ENCODE measurements at regions not wholly inside any gene's neighbourhood (a gene's known extent, or its start where the extent isn't known, plus 50 kb on each side); places are given as distances from the start of the nearest gene placed in this dataset.

GRCh38 chr1:10862743-10863335 lies 66.4 kb upstream of the CASZ1 start:
- no peaks in the 10 kb centered on the region for H3K36me3 ChIP-seq (ENCODE audit: control insufficient read depth, insufficient read depth, low read length)
- ATAC-seq (ENCODE audit: low read depth in 2 of 2) (no peak), DNase-seq (no peak)
- Mint-ChIP-seq H3K9me3 (no peaks in the 10 kb centered on the region), H3K27me3 (peaks cover 53% of the 10 kb centered on the region), H3K27ac (no peak overlapping the region), H3K4me3 (no peak overlapping the region), H3K36me3 (no peaks in the 10 kb centered on the region), H3K4me1 (peaks cover 0 to 22% (median 10%) of the 10 kb centered on the region in 4 donors)
- H3K27me3 ChIP-seq (ENCODE audit: control insufficient read depth, insufficient read depth, low read length): peaks cover 4% of the 10 kb centered on the region
- H3K27ac ChIP-seq (ENCODE audit: insufficient read depth, low read length, poor library complexity, severe bottlenecking): no peak overlapping the region
- no peak overlapping the region for H3K4me3 ChIP-seq (ENCODE audit: low read depth, low read length)
- H3K4me1 ChIP-seq (ENCODE audit: control insufficient read depth, insufficient read depth, low read length, poor library complexity, severe bottlenecking): peaks cover 11% of the 10 kb centered on the region
- no peaks in the 10 kb centered on the region for H3K9me3 ChIP-seq (ENCODE audit: control insufficient read depth in 2 of 2, low read length in 2 of 2)

GRCh38 chr1:10863886-10864285 lies 67.4 kb upstream of the CASZ1 start:
- H3K4me3 ChIP-seq (ENCODE audit: low read depth, low read length): no peak overlapping the region
- H3K36me3 ChIP-seq (ENCODE audit: control insufficient read depth, insufficient read depth, low read length): no peaks in the 10 kb centered on the region
- no peak for DNase-seq
- Mint-ChIP-seq H3K4me3 (peak overlapping the region in 1 of 4 donors; percentile 32), H3K4me1 (peaks cover 0 to 25% (median 11%) of the 10 kb centered on the region in 4 donors), H3K27me3 (peaks cover 61% of the 10 kb centered on the region), H3K9me3 (no peaks in the 10 kb centered on the region), H3K36me3 (no peaks in the 10 kb centered on the region), H3K27ac (no peak overlapping the region)
- peaks cover 11% of the 10 kb centered on the region for H3K4me1 ChIP-seq (ENCODE audit: control insufficient read depth, insufficient read depth, low read length, poor library complexity, severe bottlenecking)
- peaks cover 9% of the 10 kb centered on the region for H3K27me3 ChIP-seq (ENCODE audit: control insufficient read depth, insufficient read depth, low read length)
- ATAC-seq (ENCODE audit: low read depth in 2 of 2): no peak
- H3K27ac ChIP-seq (ENCODE audit: insufficient read depth, low read length, poor library complexity, severe bottlenecking): no peak overlapping the region
- no peaks in the 10 kb centered on the region for H3K9me3 ChIP-seq (ENCODE audit: control insufficient read depth in 2 of 2, low read length in 2 of 2)

- no peaks in the 10 kb centered on the region for H3K36me3 ChIP-seq (ENCODE audit: control insufficient read depth, insufficient read depth, low read length)
- Mint-ChIP-seq H3K4me3 (no peak overlapping the region), H3K27ac (no peak overlapping the region), H3K9me3 (no peaks in the 10 kb centered on the region), H3K27me3 (peaks cover 65% of the 10 kb centered on the region), H3K36me3 (no peaks in the 10 kb centered on the region), H3K4me1 (peaks cover 0 to 25% (median 11%) of the 10 kb centered on the region in 4 donors)
- no peak overlapping the region for H3K4me3 ChIP-seq (ENCODE audit: low read depth, low read length)
- DNase-seq (no peak), ATAC-seq (ENCODE audit: low read depth in 2 of 2) (no peak)
- H3K9me3 ChIP-seq (ENCODE audit: control insufficient read depth in 2 of 2, low read length in 2 of 2): no peaks in the 10 kb centered on the region
- H3K4me1 ChIP-seq (ENCODE audit: control insufficient read depth, insufficient read depth, low read length, poor library complexity, severe bottlenecking): peaks cover 11% of the 10 kb centered on the region
- H3K27ac ChIP-seq (ENCODE audit: insufficient read depth, low read length, poor library complexity, severe bottlenecking): no peak overlapping the region
- H3K27me3 ChIP-seq (ENCODE audit: control insufficient read depth, insufficient read depth, low read length): peaks cover 11% of the 10 kb centered on the region
These were observed 68.3 kb upstream of the CASZ1 start for GRCh38 chr1:10864776-10865175.

- no peak overlapping the region for H3K27ac ChIP-seq (ENCODE audit: insufficient read depth, low read length, poor library complexity, severe bottlenecking)
- H3K9me3 Mint-ChIP-seq: no peaks in the 10 kb centered on the region
These were observed 69.3 kb upstream of the CASZ1 start for GRCh38 chr1:10865518-10866320.

GRCh38 chr1:10866321-10867093 lies 70.1 kb upstream of the CASZ1 start:
- no peak overlapping the region for H3K27ac Mint-ChIP-seq
- no peaks in the 10 kb centered on the region for H3K36me3 Mint-ChIP-seq

More at GRCh38 chr1:10865518-10866320, 69.3 kb upstream of the CASZ1 start:
- no peak for ATAC-seq (ENCODE audit: low read depth in 2 of 2)
- no peaks in the 10 kb centered on the region for H3K9me3 ChIP-seq (ENCODE audit: control insufficient read depth in 2 of 2, low read length in 2 of 2)
- peaks cover 0 to 25% (median 8%) of the 10 kb centered on the region in 4 donors for H3K4me1 Mint-ChIP-seq
- peaks cover 66% of the 10 kb centered on the region for H3K27me3 Mint-ChIP-seq
- H3K4me1 ChIP-seq (ENCODE audit: control insufficient read depth, insufficient read depth, low read length, poor library complexity, severe bottlenecking): peaks cover 11% of the 10 kb centered on the region
- H3K36me3 Mint-ChIP-seq: no peaks in the 10 kb centered on the region
- peak overlapping the region in 3 of 4 donors; percentile 39 to 65 (median 47) for H3K4me3 Mint-ChIP-seq
- H3K36me3 ChIP-seq (ENCODE audit: control insufficient read depth, insufficient read depth, low read length): no peaks in the 10 kb centered on the region
- peaks cover 11% of the 10 kb centered on the region for H3K27me3 ChIP-seq (ENCODE audit: control insufficient read depth, insufficient read depth, low read length)
- H3K27ac Mint-ChIP-seq: no peak overlapping the region
- no peak overlapping the region for H3K4me3 ChIP-seq (ENCODE audit: low read depth, low read length)
- no peak for DNase-seq

GRCh38 chr1:10867138-10867721 lies 70.8 kb upstream of the CASZ1 start:
- peak; percentile 71 to 72 for ATAC-seq (ENCODE audit: low read depth in 2 of 2)
- peaks cover 11% of the 10 kb centered on the region for H3K4me1 ChIP-seq (ENCODE audit: control insufficient read depth, insufficient read depth, low read length, poor library complexity, severe bottlenecking)
- H3K9me3 ChIP-seq (ENCODE audit: control insufficient read depth in 2 of 2, low read length in 2 of 2): no peaks in the 10 kb centered on the region
- no peak overlapping the region for H3K27ac ChIP-seq (ENCODE audit: insufficient read depth, low read length, poor library complexity, severe bottlenecking)
- H3K36me3 ChIP-seq (ENCODE audit: control insufficient read depth, insufficient read depth, low read length): no peaks in the 10 kb centered on the region
- H3K4me1 Mint-ChIP-seq: peaks cover 0 to 25% (median 6%) of the 10 kb centered on the region in 4 donors
- H3K36me3 Mint-ChIP-seq: no peaks in the 10 kb centered on the region
- H3K4me3 ChIP-seq (ENCODE audit: low read depth, low read length): no peak overlapping the region
- H3K27ac Mint-ChIP-seq: no peak overlapping the region
- peak; percentile 36 to 51 (median 51) for DNase-seq
- peaks cover 63% of the 10 kb centered on the region for H3K27me3 Mint-ChIP-seq
- peaks cover 0 to 2% (median 0%) of the 10 kb centered on the region in 7 donors for H3K9me3 Mint-ChIP-seq
- H3K4me3 Mint-ChIP-seq: peak overlapping the region in 2 of 4 donors; percentile 4 to 15
- H3K27me3 ChIP-seq (ENCODE audit: control insufficient read depth, insufficient read depth, low read length): peaks cover 11% of the 10 kb centered on the region

More at GRCh38 chr1:10866321-10867093, 70.1 kb upstream of the CASZ1 start:
- DNase-seq (peak in 1 of 3 donors; percentile 15), ATAC-seq (ENCODE audit: low read depth in 2 of 2) (peak in 1 of 2 donors; percentile 25)
- H3K9me3 ChIP-seq (ENCODE audit: control insufficient read depth in 2 of 2, low read length in 2 of 2): no peaks in the 10 kb centered on the region
- peaks cover 11% of the 10 kb centered on the region for H3K27me3 ChIP-seq (ENCODE audit: control insufficient read depth, insufficient read depth, low read length)
- Mint-ChIP-seq H3K27me3 (peaks cover 64% of the 10 kb centered on the region), H3K9me3 (no peaks in the 10 kb centered on the region), H3K4me3 (peak overlapping the region in 3 of 4 donors; percentile 77 to 91 (median 83)), H3K4me1 (peaks cover 0 to 25% (median 6%) of the 10 kb centered on the region in 4 donors)
- H3K4me1 ChIP-seq (ENCODE audit: control insufficient read depth, insufficient read depth, low read length, poor library complexity, severe bottlenecking): peaks cover 11% of the 10 kb centered on the region
- no peaks in the 10 kb centered on the region for H3K36me3 ChIP-seq (ENCODE audit: control insufficient read depth, insufficient read depth, low read length)
- H3K27ac ChIP-seq (ENCODE audit: insufficient read depth, low read length, poor library complexity, severe bottlenecking): no peak overlapping the region
- H3K4me3 ChIP-seq (ENCODE audit: low read depth, low read length): no peak overlapping the region

GRCh38 chr1:10867914-10868598 lies 71.6 kb upstream of the CASZ1 start:
- DNase-seq (no peak), ATAC-seq (ENCODE audit: low read depth in 2 of 2) (no peak)
- Histone ChIP-seq H3K27me3 (ENCODE audit: control insufficient read depth, insufficient read depth, low read length) (peaks cover 11% of the 10 kb centered on the region), H3K4me1 (ENCODE audit: control insufficient read depth, insufficient read depth, low read length, poor library complexity, severe bottlenecking) (peaks cover 11% of the 10 kb centered on the region), H3K9me3 (ENCODE audit: control insufficient read depth in 2 of 2, low read length in 2 of 2) (no peaks in the 10 kb centered on the region), H3K4me3 (ENCODE audit: low read depth, low read length) (no peak overlapping the region), H3K27ac (ENCODE audit: insufficient read depth, low read length, poor library complexity, severe bottlenecking) (no peak overlapping the region), H3K36me3 (ENCODE audit: control insufficient read depth, insufficient read depth, low read length) (no peaks in the 10 kb centered on the region)
- peaks cover 0 to 25% (median 6%) of the 10 kb centered on the region in 4 donors for H3K4me1 Mint-ChIP-seq
- H3K9me3 Mint-ChIP-seq: peaks cover 0 to 2% (median 0%) of the 10 kb centered on the region in 7 donors
- H3K4me3 Mint-ChIP-seq: peak overlapping the region in 3 of 4 donors; percentile 4 to 51 (median 29)
- H3K36me3 Mint-ChIP-seq: no peaks in the 10 kb centered on the region
- no peak overlapping the region for H3K27ac Mint-ChIP-seq
- peaks cover 55% of the 10 kb centered on the region for H3K27me3 Mint-ChIP-seq
